GM19240 (cell line): ENCODE measurements at regions not wholly inside any gene's neighbourhood (a gene's known extent, or its start where the extent isn't known, plus 50 kb on each side); places are given as distances from the start of the nearest gene placed in this dataset.

Experiments used
- DNase-seq: peaks from one replicate; pipeline ENCODE4 v3.0.0; 2011; ENCODE audit warnings: low spot score; ENCODE audit not compliant: insufficient read length

DNA sequence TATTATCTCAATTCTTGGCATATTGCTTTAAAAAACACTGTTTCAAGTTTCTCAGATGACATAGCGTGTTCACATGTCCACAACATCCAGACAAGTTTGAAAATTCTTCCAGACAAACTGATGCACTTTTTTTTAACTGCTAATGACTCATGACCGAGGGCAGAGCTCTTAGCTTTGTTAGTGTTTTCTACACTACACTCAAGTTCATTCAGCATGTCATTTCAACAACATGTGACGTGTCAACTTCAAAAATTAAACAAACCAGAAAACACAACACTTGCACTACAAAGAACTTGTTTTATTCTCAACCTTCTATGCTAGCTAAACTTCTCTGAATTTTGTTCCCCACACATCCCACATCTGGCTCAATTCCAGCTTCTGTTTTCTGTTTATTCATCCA lies 1186.3 kb upstream of the FLRT2 start:
- DNase-seq = no peak

DNA sequence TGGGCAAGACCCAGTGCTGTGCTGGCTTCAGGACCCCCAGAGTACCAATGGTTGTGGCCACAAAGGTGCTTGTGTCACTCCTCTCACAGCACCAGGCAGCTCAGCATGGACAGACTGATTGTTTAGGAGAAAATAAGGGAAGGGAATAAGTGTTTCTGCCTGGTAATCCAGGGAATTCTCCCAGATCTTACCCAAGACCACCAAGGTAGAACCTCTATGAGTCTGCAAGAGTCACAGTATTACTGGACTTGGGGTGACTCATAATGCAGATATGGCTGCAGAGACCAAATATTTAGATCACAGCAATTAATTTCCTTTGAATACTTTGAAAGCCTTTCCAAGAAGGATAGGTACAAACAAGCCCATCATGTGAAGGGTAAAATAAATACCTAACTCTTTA lies 1178.3 kb upstream of the FLRT2 start:
- no peak for DNase-seq

DNA sequence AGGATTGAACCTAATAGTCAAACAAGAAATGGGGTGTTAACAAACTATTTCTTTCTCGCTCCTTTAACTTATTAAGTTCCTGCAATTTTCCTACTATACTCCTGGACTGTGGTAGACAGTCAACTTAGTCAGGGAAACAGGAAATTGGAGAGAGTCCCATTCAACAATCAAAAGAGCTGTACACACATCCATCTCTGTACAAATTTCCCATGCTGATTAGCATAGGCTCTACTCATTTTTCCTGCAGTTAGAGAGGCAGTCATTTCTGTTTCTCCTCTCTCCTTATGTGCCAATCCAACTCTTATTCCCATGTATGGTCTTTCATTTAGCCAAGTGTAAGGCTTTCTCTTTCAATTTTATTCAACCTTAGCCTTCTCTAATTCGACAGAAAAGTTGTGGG lies 1168.5 kb upstream of the FLRT2 start:
- DNase-seq = no peak

DNA sequence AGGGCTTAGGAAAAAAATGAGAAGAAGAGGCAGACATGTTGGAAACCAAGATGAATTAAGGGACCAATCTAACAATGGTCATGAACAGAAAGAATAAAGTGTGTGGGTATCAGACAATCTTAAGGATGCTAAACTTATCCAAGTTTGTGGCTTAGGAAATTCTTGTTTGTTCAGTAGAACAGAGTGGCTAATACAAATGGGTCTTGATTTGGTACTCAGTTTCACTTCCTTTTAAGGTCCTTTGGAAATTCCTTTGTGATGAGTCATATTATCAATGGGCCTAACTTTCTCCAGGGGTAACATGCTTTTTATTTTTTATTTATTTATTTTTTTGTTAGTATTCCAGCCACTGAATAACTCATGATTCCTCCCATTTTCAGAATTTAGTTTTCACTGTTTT lies 1154.7 kb upstream of the FLRT2 start:
- DNase-seq = no peak

DNA sequence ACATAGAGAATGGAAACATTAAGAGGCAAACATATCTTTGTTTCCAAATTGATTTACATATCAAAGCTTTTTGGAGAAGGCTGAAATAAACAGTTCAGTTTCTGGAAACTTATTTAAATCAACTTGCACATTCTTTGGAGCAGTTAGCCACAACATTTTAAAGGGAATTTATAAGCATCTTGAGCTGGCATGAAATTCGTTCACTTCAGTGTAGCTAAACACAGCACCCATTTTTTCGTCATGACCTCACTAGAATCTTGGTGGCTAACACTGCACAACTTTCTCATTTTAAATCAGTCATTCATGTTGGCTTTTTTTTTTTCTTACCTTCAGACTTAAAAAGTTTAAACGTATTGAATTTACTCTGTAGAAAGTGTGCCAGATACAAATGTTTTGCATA lies 1139.9 kb upstream of the FLRT2 start:
- DNase-seq = no peak

DNA sequence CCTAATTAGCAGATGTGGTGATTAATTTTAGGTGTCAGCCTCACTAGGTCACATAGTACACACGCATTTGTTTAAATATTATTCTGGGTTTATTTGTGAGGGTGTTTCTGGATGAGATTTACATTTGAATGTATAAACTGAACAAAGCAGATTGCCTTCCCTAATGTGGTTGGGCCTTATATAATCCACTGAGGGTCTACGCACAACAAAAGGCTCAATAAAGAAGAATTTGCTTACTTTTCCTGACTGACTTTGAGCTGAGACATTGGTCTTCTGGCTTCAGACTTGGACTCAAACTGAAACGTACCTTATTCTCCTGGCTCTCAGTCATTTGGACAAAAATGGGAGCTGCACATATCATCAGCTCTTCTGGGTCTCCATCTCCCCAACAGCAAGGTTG lies 1132.3 kb upstream of the FLRT2 start:
- no peak for DNase-seq

DNA sequence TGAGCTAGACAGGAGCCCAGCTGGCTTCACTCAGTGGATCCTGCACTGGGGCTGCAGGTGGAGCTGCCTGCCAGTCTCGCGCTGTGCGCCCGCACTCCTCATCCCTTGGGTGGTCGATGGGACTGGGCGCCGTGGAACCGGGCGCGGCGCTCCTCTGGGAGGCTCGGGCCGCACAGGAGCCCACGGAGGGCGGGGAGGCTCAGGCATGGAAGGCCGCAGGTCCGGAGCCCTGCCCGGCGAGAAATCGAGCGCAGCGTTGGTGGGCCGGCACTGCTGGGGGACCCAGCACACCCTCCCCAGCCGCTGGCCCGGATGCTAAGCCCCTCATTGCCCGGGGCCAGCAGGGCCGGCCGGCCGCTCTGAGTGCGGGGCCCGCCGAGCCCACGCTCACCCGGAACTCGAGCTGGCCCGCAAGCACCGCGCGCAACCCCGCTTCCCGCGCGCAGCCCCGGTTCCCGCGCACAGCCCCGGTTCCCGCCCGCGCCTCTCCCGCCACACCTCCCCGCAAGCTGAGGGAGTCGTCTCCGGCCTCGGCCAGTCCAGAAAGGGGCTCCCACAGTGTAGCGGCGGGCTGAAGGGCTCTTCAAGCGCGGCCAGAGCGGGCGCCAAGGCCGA lies 1130.5 kb upstream of the FLRT2 start:
- no peak for DNase-seq

DNA sequence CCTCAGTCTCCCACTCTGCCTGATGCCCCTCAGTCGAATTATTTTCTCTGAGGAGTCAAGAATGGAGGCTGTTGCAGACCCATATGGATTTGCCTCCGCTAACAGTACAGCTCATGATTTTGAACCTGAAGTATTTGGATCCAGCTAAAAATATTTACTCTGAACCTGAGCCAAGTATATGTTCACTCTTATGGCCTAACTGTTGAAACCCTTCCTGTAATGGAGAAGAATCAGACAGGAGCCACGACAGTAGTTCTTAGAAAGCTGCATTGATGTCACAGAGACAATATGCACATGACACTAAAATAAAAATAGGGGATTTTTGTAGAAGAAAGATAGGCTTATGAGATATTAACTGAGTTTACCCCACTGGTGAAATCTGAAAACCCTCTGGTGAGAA lies 1128.3 kb upstream of the FLRT2 start:
- DNase-seq = no peak

DNA sequence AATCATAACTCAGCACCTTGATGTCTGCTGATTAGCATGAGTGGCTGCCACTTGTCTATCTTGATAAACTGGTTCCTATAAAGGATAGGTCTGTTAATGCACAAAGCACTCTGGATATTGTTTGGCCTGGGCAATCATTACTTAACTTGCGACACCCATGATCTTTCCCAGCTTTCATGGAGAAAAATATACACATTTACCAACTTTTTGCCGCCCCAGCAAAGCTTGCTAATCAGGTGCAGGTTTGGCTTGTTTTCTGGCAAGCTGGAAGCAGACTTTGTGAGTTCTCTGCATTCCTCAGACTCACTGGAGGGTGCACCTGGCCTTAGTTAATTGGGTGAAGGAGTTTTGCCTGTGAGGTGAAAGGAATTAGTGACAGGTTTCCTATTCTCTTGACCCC lies 1126.4 kb upstream of the FLRT2 start:
- no peak for DNase-seq

DNA sequence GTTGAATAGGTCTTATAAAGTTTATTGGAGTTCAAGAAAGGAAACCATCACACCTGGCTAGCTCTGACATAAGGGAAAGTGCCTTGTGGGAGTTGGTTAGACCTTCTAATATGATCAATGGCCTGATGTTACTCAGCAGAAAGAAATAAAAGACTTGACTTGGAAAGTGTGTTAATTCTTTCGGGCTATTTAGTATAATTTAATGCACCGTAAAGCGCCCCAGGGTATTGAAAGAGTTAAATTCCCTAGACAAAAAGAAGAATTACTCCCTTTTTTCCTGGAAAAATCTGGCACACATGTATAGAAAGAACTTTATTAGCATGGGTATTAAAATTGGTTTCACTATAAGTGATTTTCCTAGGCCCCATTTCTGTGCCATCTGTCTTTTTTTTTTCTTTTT lies 1125.7 kb upstream of the FLRT2 start:
- no peak for DNase-seq

DNA sequence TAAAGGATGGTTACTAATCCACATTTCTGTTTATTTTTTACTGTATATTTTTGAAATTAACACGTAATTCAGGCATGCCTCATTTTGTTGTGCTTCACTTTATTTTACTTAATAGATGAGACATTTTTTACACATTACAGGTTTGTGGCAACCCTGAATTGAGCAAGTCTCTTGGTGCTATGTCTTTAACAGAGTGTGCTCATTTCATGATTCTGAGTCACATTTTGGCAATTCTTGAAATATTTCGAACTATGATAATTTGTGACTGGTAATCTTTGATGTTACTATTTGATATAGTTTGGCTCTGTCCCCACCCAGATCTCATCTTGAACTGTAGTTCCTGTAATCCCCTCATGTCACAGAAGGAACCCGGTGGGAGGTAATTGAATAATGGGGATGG lies 1120.5 kb upstream of the FLRT2 start:
- no peak for DNase-seq

DNA sequence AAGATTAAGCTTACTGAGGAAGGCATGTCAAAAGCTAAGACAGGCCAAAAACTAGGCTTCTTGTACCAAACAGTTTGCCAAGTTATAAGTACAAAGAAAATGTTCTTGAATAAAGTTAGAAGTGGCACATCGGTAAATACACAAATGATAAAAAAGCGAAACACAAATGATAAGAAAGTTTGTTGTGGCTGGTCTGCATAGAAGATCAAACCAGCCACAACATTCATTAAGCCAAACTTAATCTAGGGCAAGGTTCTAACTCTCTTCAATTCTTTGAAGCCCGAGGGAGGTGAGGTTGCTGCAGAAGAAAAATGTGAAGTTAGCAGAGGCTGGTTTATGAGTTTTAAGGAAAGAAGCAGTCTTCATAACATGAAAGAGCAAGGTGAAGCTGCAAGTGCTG lies 1119.6 kb upstream of the FLRT2 start:
- no peak for DNase-seq

DNA sequence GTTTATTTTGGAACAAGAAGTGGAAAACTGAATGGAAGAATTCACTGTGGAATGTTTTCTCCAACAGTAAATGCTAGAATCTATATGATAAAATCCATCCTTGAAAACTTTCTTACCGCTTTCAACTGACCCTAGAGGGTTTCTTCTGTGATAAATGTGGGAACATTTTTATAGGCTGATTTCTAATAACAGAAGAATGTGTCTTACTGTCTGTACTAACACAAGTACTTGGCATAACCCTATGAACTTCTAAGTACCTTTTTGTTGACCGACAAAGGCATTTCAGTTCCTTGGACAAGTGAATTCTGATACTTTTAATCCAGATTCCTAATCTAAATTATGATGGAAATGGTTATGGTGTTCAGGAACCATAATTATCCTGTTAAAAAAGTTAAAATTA lies 1109.7 kb upstream of the FLRT2 start:
- no peak for DNase-seq

DNA sequence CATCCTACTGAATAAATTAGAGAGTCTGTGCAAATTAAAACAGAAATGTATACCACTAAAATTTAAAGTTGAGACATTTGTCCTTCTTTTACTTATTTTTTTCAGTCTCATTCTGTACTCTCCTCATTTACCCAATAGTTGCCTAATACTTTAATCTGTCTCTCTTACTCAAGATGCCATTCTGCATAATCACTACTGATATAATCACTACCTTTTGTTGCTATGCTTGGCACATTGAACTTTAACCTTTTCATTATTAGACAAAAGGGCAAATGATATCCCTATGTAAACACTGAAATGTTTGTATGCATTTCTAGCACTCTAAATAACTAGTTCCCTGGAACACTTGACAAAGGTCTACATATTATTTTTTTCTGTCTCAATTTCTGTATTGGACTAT lies 1108.3 kb upstream of the FLRT2 start:
- no peak for DNase-seq

DNA sequence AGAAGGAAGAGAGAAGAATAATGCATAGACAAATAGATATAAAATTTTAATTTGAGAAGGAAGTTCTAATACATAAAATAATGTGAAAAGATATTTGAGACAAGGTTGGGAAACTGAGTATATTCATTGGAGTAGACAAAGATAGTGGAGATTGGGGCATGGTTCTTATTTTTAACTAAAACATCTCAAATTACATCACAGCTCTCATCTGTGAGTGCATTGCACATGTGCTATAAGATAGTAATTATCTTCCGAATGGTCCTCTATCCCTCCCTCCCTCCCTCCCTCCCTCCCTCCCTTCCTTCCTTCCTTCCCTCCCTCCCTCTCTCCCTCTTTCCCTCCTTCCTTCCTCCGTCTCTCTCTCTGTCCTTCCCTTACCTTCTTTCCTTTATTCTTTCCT lies 1104.0 kb upstream of the FLRT2 start:
- no peak for DNase-seq

DNA sequence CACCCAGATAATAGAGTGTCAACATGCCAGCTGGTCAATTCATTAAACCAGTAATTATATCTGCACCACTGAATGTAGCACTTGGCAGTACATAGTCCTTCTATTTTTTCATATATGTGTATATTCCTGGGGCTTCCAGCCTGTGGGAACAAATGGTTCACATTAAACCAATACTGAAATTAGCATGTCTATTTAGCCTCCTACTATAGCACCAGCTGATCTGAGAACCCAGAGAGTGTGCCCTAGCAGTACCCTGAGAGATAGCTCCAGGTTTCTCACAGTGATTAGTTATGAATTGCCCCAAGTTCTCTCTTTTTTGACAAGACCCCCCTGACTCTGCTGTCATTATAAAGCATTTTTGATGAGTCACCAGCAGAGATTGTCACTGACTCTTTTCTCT lies 1097.3 kb upstream of the FLRT2 start:
- no peak for DNase-seq

DNA sequence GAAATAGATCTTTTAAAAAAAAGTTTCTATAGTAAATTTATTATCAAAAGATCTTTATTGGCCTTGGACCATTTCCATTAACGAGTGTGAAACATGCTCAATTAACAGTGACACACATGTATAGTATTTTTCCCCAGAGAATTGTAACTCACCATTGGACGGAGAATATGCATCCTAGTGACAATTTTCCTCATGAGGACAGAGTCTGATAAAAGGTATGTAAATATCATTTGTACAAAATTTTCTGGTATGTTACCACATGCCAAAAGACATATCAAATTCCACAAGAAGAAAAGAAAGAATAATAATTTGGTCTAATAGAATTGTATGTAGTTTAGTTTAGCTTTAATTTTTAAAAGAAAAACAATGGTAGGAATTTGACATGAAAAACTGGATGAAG lies 1096.0 kb upstream of the FLRT2 start:
- no peak for DNase-seq

DNA sequence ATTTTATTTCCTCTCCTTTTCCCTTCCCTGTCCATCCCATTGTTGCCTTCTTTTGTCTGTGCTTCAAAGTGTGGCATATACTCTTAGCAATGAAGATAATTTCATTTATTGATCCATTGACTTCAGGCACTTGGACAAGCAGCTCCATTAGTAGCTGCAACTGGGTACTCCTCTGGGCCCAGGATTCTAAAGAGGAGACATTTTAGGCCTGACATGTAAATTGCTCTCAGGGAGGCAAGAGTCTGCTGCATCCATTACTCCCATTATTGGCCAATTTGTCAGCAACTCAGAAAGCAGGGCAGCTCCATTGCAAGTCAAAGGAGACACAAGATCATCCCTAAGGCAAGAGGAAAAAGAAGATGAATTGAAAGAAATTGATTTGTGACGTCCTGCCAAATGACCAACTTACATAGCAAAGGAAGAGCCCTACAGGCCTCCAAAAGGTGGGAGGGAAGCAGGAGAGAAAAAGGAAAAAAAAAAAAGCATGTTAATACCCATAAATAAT lies 1094.1 kb upstream of the FLRT2 start:
- DNase-seq = no peak

DNA sequence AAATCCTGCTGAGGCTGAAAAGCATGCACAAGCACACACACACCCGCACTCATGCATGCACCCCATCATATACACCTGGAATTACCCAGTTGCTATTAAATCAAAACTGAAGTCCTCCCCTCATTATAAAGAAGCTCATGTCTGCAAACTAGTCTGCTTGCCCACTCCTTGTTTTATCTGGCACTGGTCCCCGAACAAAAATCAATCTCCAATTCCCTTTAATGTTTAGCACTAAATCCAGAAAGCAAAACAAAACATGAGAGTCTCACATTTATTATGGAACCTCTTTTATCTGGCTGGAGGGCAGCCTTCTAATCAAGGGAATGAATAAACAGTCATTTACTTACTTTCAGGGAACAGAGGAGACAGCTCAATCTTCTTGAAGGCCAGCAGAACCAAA lies 1093.4 kb upstream of the FLRT2 start:
- no peak for DNase-seq

DNA sequence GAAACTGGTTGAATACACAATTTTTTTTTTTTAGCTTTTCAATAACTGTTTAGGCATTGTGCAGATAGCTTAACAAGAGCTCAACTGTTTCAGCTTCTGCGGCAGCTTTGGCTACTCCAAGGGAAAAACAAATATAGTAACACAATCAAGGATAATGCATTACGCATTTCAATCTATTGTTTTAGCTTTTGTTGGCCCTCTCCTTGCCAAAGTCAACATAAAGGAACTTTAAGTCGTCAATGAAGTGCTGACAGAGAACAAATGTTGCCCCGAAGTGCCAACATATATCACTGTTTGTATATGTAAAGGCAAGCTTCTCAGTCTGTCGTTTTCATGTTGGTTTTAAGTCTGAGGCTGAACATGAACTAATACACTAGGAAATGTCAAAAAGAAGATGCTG lies 1087.4 kb upstream of the FLRT2 start:
- DNase-seq = no peak

DNA sequence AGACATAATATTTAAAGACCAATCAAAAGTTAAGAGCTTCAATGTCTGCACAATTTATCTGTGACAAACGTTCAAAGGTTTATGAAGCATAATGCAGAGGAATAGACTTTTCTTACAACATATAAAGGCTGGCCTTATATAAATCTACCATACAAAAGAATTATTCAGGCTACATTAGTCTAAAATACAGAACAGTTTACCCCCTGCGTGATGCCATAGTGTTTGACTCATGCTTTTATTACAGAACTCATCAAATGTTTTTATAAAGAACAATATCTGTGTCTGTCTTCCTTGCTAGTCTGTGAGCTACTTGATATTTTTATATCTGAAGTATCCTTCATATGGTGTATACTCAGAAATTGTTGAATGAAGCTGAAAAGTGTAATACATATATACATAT lies 1084.5 kb upstream of the FLRT2 start:
- no peak for DNase-seq

DNA sequence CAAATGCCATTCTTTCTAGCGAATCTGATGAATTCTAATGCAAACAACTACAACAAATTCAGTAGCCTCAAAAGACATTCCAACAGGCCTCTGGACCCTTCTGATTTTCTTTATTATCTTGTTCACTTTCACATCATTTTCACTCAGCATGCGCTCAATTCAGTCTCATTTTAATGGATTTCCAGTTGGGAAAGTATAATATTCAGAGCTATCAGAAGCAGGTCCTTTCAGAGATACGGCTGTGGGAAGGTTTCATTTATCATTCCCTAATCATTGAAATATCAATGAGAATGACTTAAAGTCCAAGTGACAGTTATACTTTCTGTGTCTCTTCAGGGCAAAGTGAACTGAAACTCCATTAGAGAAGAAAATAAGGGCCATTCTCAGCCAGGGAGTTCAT lies 1083.7 kb upstream of the FLRT2 start:
- no peak for DNase-seq

DNA sequence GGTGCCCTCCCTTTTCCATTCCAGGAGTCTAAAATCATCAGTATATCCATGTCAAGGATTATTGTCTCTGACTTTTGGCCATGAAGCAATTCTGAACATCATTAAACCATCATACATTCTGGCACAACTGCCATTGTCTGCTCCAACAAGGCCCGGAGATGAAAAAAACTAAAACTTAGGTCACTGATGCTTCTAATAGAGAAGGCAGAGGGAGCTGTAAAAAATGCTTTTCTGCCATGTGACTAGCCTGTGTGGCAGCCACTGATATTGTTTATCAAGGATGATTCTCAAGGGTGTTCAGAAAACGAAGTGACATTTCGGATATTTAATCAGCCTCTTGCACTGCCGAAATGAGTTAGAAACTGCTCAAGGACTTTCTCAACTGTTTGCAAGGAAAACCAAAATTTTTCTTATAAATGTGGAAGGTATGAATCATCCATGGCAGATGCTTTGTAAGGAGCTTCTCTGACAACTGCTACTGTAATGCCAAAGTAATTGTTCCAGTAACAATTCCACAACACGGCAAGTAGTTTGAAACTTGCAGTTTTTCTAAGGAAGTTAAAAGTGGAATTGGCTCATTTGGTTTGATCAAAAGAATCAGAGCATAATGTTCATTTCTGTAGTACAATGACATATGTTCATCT lies 1076.5 kb upstream of the FLRT2 start:
- DNase-seq = no peak

DNA sequence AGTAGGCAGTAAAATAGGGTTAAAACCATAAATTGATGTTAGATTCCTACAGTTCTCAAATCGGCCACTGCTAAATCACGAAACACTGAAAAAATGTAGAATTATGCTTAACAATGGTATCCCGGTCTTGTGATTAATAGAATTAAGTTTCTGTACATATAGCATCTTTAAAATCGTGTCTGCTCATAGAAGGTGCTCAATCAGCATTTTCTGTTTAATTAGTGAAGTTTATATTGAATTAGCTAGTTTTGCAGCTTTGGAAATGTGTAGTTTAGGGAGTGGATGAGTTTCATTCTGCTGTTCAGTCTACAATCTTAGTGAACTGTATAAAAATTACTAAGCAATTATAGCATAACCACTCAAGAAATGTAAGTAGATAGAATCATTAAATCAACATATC lies 1075.8 kb upstream of the FLRT2 start:
- no peak for DNase-seq
